ENCODE measurements at regions not wholly inside any gene's neighbourhood (a gene's known extent, or its start where the extent isn't known, plus 50 kb on each side); places are given as distances from the start of the nearest gene placed in this dataset.

- no peaks in the 10 kb centered on the region for H3K27me3 ChIP-seq (replicated peaks in 1 of 2; ENCODE audit: control insufficient read depth in 2 of 2, extremely low read depth in 1 of 2, insufficient read depth in 2 of 2, low read length in 1 of 2)
- Mint-ChIP-seq H3K27ac (no peak overlapping the region), H3K27me3 (peaks cover 5 to 18% of the 10 kb centered on the region in 2 donors), H3K4me1 (no peaks in the 10 kb centered on the region), H3K4me3 (no peak overlapping the region), H3K9me3 (peaks cover 0 to under 1% (median 0%) of the 10 kb centered on the region in 3 donors), H3K36me3 (no peaks in the 10 kb centered on the region)
- no peaks in the 10 kb centered on the region for H3K4me1 ChIP-seq (ENCODE audit: control insufficient read depth in 1 of 2, extremely low read depth in 1 of 2, insufficient read depth in 2 of 2, low read length in 2 of 2)
- no peaks in the 10 kb centered on the region for H3K36me3 ChIP-seq (ENCODE audit: control insufficient read depth in 2 of 2, extremely low read depth in 1 of 2, insufficient read depth in 1 of 2, low read length in 1 of 2)
- ChIA-PET CTCF (no interaction called here), POLR2A (no interaction called here)
- no peak overlapping the region for H3K27ac ChIP-seq (ENCODE audit: low read length)
- no peak overlapping the region for H3K4me3 ChIP-seq (ENCODE audit: control insufficient read depth in 1 of 2, extremely low read depth in 1 of 2, low read length in 1 of 2)
- H3K9me3 ChIP-seq: no peaks in the 10 kb centered on the region
- DNase-seq: no peak
- 71% methylated on average over 2 of the region's 3 CpGs for WGBS (ENCODE audit: insufficient coverage)
- no peak for ATAC-seq (replicated peaks in 1 of 4)
Observed at GRCh38 chr3:110332629-110333028, 739.0 kb upstream of the NECTIN3 start.

DNA sequence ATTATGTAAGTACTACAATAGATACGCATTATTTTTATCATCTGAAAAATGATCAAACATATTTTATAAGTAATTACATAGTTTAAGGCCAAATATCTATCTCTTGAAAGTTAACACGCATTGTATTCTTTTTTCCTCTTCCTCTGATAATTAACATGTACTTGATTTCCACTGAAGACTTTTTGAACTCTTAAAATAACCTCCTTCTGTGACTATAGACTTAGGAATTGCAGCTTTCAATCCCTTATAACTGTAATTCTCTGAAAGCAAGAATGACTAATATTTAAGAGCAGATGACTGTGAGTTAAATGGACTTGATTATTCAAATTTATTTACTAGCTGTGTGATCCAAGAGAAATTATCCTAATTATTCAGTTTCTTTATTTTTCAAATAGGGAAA lies 730.6 kb upstream of the NECTIN3 start:
- Mint-ChIP-seq H3K27me3 (peaks cover 0 to 9% of the 10 kb centered on the region in 2 donors), H3K36me3 (no peaks in the 10 kb centered on the region), H3K27ac (no peak overlapping the region), H3K4me3 (no peak overlapping the region), H3K9me3 (peaks cover 0 to 8% (median 3%) of the 10 kb centered on the region in 3 donors), H3K4me1 (no peaks in the 10 kb centered on the region)
- CTCF ChIA-PET: no interaction called here
- Histone ChIP-seq H3K4me1 (ENCODE audit: control insufficient read depth in 1 of 2, extremely low read depth in 1 of 2, insufficient read depth in 2 of 2, low read length in 2 of 2) (no peaks in the 10 kb centered on the region), H3K4me3 (ENCODE audit: control insufficient read depth in 1 of 2, extremely low read depth in 1 of 2, low read length in 1 of 2) (no peak overlapping the region), H3K27ac (ENCODE audit: low read length) (no peak overlapping the region), H3K27me3 (replicated peaks in 1 of 2; ENCODE audit: control insufficient read depth in 2 of 2, extremely low read depth in 1 of 2, insufficient read depth in 2 of 2, low read length in 1 of 2) (no peaks in the 10 kb centered on the region), H3K9me3 (no peaks in the 10 kb centered on the region), H3K36me3 (ENCODE audit: control insufficient read depth in 2 of 2, extremely low read depth in 1 of 2, insufficient read depth in 1 of 2, low read length in 1 of 2) (no peaks in the 10 kb centered on the region)
- DNase-seq: no peak
- ATAC-seq (replicated peaks in 1 of 4): no peak
- no CpG with 5 or more reads among the region's 2 CpGs for WGBS (ENCODE audit: insufficient coverage)
- POLR2A ChIA-PET: no interaction called here

- CTCF ChIA-PET: no interaction called here
Observed at GRCh38 chr3:110343376-110343775, 728.2 kb upstream of the NECTIN3 start.

DNA sequence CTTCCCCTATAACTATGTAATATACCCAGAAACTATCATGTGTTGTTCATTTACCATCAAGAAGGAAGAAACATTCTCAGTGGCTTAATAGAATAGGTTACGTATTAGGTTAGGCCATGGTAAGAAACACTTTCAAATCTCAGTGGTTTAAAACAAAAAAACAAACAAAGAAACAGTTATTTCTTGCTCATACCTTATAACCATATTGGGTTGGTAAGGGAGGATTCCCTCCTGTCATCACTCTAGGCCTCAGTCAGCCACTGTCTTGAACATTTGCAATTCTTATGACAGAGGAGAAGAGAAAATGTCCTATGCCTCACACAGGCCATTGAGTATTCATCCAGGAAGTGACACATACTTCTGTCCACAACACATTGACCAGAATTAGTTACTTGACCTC lies 727.7 kb upstream of the NECTIN3 start:
- ChIA-PET POLR2A (no interaction called here), CTCF (no interaction called here)
- Mint-ChIP-seq H3K4me3 (no peak overlapping the region), H3K27me3 (peaks cover 0 to 4% of the 10 kb centered on the region in 2 donors), H3K9me3 (no peaks in the 10 kb centered on the region), H3K4me1 (no peaks in the 10 kb centered on the region), H3K36me3 (no peaks in the 10 kb centered on the region), H3K27ac (no peak overlapping the region)
- H3K27ac ChIP-seq (ENCODE audit: low read length): no peak overlapping the region
- no peak for ATAC-seq (replicated peaks in 1 of 4)
- no peak for DNase-seq
- H3K4me1 ChIP-seq (ENCODE audit: control insufficient read depth in 1 of 2, extremely low read depth in 1 of 2, insufficient read depth in 2 of 2, low read length in 2 of 2): no peaks in the 10 kb centered on the region
- H3K4me3 ChIP-seq (ENCODE audit: control insufficient read depth in 1 of 2, extremely low read depth in 1 of 2, low read length in 1 of 2): no peak overlapping the region
- H3K27me3 ChIP-seq (replicated peaks in 1 of 2; ENCODE audit: control insufficient read depth in 2 of 2, extremely low read depth in 1 of 2, insufficient read depth in 2 of 2, low read length in 1 of 2): no peaks in the 10 kb centered on the region
- no peaks in the 10 kb centered on the region for H3K9me3 ChIP-seq
- WGBS (ENCODE audit: insufficient coverage): no CpG with 5 or more reads among the region's 1 CpG
- H3K36me3 ChIP-seq (ENCODE audit: control insufficient read depth in 2 of 2, extremely low read depth in 1 of 2, insufficient read depth in 1 of 2, low read length in 1 of 2): no peaks in the 10 kb centered on the region

More at GRCh38 chr3:110343376-110343775, 728.2 kb upstream of the NECTIN3 start:
- Histone ChIP-seq H3K36me3 (ENCODE audit: control insufficient read depth in 2 of 2, extremely low read depth in 1 of 2, insufficient read depth in 1 of 2, low read length in 1 of 2) (no peaks in the 10 kb centered on the region), H3K4me1 (ENCODE audit: control insufficient read depth in 1 of 2, extremely low read depth in 1 of 2, insufficient read depth in 2 of 2, low read length in 2 of 2) (no peaks in the 10 kb centered on the region), H3K9me3 (no peaks in the 10 kb centered on the region), H3K4me3 (ENCODE audit: control insufficient read depth in 1 of 2, extremely low read depth in 1 of 2, low read length in 1 of 2) (no peak overlapping the region), H3K27me3 (replicated peaks in 1 of 2; ENCODE audit: control insufficient read depth in 2 of 2, extremely low read depth in 1 of 2, insufficient read depth in 2 of 2, low read length in 1 of 2) (no peaks in the 10 kb centered on the region), H3K27ac (ENCODE audit: low read length) (no peak overlapping the region)
- POLR2A ChIA-PET: no interaction called here
- Mint-ChIP-seq H3K36me3 (no peaks in the 10 kb centered on the region), H3K4me1 (no peaks in the 10 kb centered on the region), H3K9me3 (no peaks in the 10 kb centered on the region), H3K27me3 (peaks cover 0 to 4% of the 10 kb centered on the region in 2 donors), H3K27ac (no peak overlapping the region), H3K4me3 (no peak overlapping the region)
- DNase-seq (no peak), ATAC-seq (replicated peaks in 1 of 4) (no peak)
- WGBS (ENCODE audit: insufficient coverage): 100% methylated on average over 1 of the region's 3 CpGs

DNA sequence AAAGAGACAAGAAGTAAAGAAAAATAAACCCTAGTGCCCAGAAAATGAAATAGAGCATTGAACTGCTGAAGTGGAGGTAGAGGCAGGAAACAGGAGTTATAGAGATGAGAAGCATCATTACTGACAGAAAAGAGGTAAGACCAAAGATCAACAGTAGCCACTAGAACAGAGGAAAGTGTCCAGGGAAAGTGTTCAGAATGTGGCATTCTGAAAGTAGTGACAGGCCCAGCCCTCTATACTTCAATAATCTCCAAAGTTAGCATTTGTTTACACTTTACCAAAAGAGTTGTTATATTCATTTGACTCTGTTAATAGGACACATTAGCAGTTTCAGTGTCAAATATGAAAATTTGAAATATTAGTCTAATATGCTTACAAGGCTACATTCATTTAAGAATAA lies 727.1 kb upstream of the NECTIN3 start:
- ATAC-seq (replicated peaks in 1 of 4): no peak
- CTCF ChIA-PET: no interaction called here
- no peaks in the 10 kb centered on the region for H3K36me3 ChIP-seq (ENCODE audit: control insufficient read depth in 2 of 2, extremely low read depth in 1 of 2, insufficient read depth in 1 of 2, low read length in 1 of 2)
- DNase-seq: no peak
- H3K4me1 Mint-ChIP-seq: no peaks in the 10 kb centered on the region
- H3K27ac ChIP-seq (ENCODE audit: low read length): no peak overlapping the region
- H3K27ac Mint-ChIP-seq: no peak overlapping the region
- no peaks in the 10 kb centered on the region for H3K36me3 Mint-ChIP-seq
- peaks cover 0 to 4% of the 10 kb centered on the region in 2 donors for H3K27me3 Mint-ChIP-seq
- H3K27me3 ChIP-seq (replicated peaks in 1 of 2; ENCODE audit: control insufficient read depth in 2 of 2, extremely low read depth in 1 of 2, insufficient read depth in 2 of 2, low read length in 1 of 2): no peaks in the 10 kb centered on the region
- no peak overlapping the region for H3K4me3 Mint-ChIP-seq
- H3K9me3 ChIP-seq: no peaks in the 10 kb centered on the region
- POLR2A ChIA-PET: no interaction called here
- no peaks in the 10 kb centered on the region for H3K4me1 ChIP-seq (ENCODE audit: control insufficient read depth in 1 of 2, extremely low read depth in 1 of 2, insufficient read depth in 2 of 2, low read length in 2 of 2)
- no peak overlapping the region for H3K4me3 ChIP-seq (ENCODE audit: control insufficient read depth in 1 of 2, extremely low read depth in 1 of 2, low read length in 1 of 2)
- no peaks in the 10 kb centered on the region for H3K9me3 Mint-ChIP-seq

DNA sequence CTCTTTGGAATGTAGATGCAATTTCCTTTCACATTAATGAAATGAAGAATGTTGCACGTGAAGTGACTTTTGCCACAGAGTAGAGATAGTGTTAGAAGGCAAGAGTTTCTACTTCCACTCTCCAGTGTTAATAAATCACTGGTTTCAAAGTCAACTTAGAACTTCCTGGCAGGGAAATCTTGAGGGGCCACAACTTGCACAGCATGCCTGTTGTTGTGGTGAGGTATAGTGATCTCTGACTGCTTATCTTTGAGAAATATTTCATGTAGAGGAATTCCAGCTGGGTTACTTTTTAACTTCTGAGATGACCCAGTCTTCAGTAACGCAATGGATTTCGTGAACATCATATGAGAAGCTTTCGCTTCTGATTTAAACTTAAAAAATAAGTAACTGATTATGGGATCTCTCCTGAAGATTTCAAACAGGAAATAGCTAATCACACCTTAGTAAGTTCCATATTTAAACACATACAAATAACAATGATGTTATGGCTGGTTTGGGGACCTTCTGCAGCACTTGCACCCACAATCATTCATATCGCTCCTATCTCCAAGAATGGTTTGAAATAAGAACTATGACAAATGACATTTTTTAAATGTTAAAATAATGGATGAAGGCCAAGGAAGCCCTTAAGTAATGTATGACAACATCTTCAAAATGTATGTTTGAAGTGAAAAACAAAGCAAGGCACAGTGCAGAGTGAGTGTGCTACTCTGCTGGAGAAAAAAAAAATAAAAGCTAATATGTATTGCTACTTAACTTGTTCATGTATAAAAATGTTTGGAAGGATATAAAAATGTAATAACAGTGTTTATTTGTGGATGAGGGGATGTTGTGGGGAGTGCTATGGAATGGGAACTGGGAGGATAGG lies 726.5 kb upstream of the NECTIN3 start:
- peaks cover 0 to 4% of the 10 kb centered on the region in 2 donors for H3K27me3 Mint-ChIP-seq
- DNase-seq (no peak), ATAC-seq (replicated peaks in 1 of 4) (no peak)
- POLR2A ChIA-PET: no interaction called here
- no peak overlapping the region for H3K27ac ChIP-seq (ENCODE audit: low read length)
- H3K36me3 ChIP-seq (ENCODE audit: control insufficient read depth in 2 of 2, extremely low read depth in 1 of 2, insufficient read depth in 1 of 2, low read length in 1 of 2): no peaks in the 10 kb centered on the region
- H3K27ac Mint-ChIP-seq: no peak overlapping the region
- no peaks in the 10 kb centered on the region for H3K9me3 Mint-ChIP-seq
- no peak overlapping the region for H3K4me3 Mint-ChIP-seq
- H3K27me3 ChIP-seq (replicated peaks in 1 of 2; ENCODE audit: control insufficient read depth in 2 of 2, extremely low read depth in 1 of 2, insufficient read depth in 2 of 2, low read length in 1 of 2): no peaks in the 10 kb centered on the region
- CTCF ChIA-PET: interaction anchor here in 1 of 2 donors (1.2 kb wide), 1 partner anchor 30 kb away, joined by 4 read pairs; no protein-coding TSS in a partner anchor
- no peak overlapping the region for H3K4me3 ChIP-seq (ENCODE audit: control insufficient read depth in 1 of 2, extremely low read depth in 1 of 2, low read length in 1 of 2)
- no CpG with 5 or more reads among the region's 5 CpGs for WGBS (ENCODE audit: insufficient coverage)
- H3K36me3 Mint-ChIP-seq: no peaks in the 10 kb centered on the region
- H3K4me1 Mint-ChIP-seq: no peaks in the 10 kb centered on the region
- no peaks in the 10 kb centered on the region for H3K9me3 ChIP-seq
- no peaks in the 10 kb centered on the region for H3K4me1 ChIP-seq (ENCODE audit: control insufficient read depth in 1 of 2, extremely low read depth in 1 of 2, insufficient read depth in 2 of 2, low read length in 2 of 2)
